ENCODE measurements at regions not wholly inside any gene's neighbourhood (a gene's known extent, or its start where the extent isn't known, plus 50 kb on each side); places are given as distances from the start of the nearest gene placed in this dataset.
"Not testable (repeated sequence)": the region's sequence is repeated elsewhere in the genome, so short reads cannot be mapped to it uniquely, and the experiment has no call there.

GRCh38 chr14:87397499-87397898, 595.5 kb downstream of the GALC start:
- no peak overlapping the region for H3K4me3 ChIP-seq (ENCODE audit: low read depth, low read length)
- DNase-seq (ENCODE audit: low read depth): no peak
- TF ChIP-seq CTCF (IDR thresholded peaks at IDR 0.05; ENCODE audit: control insufficient read depth, extremely low read depth, insufficient read depth): no peak

- H3K4me3 ChIP-seq (ENCODE audit: low read depth, low read length): no peak overlapping the region
- DNase-seq (ENCODE audit: low read depth): no peak
- no peak for TF ChIP-seq CTCF (IDR thresholded peaks at IDR 0.05; ENCODE audit: control insufficient read depth, extremely low read depth, insufficient read depth)
These were observed 601.9 kb downstream of the GALC start for GRCh38 chr14:87391066-87391465.

GRCh38 chr14:87388946-87389345, 604.0 kb downstream of the GALC start:
- no peak for DNase-seq (ENCODE audit: low read depth)
- TF ChIP-seq CTCF (IDR thresholded peaks at IDR 0.05; ENCODE audit: control insufficient read depth, extremely low read depth, insufficient read depth): no peak
- H3K4me3 ChIP-seq (ENCODE audit: low read depth, low read length): no peak overlapping the region

GRCh38 chr14:87387806-87388205, 605.2 kb downstream of the GALC start:
- no peak for DNase-seq (ENCODE audit: low read depth)
- H3K4me3 ChIP-seq (ENCODE audit: low read depth, low read length): no peak overlapping the region
- no peak for TF ChIP-seq CTCF (IDR thresholded peaks at IDR 0.05; ENCODE audit: control insufficient read depth, extremely low read depth, insufficient read depth)

- no peak for DNase-seq (ENCODE audit: low read depth)
- no peak for TF ChIP-seq CTCF (IDR thresholded peaks at IDR 0.05; ENCODE audit: control insufficient read depth, extremely low read depth, insufficient read depth)
These were observed 606.5 kb downstream of the GALC start for GRCh38 chr14:87386524-87386923.

GRCh38 chr14:87380054-87380453, 612.9 kb downstream of the GALC start:
- no peak for TF ChIP-seq CTCF (IDR thresholded peaks at IDR 0.05; ENCODE audit: control insufficient read depth, extremely low read depth, insufficient read depth)
- no peak for DNase-seq (ENCODE audit: low read depth)
- no peak overlapping the region for H3K4me3 ChIP-seq (ENCODE audit: low read depth, low read length)

More at GRCh38 chr14:87386524-87386923, 606.5 kb downstream of the GALC start:
- H3K4me3 ChIP-seq (ENCODE audit: low read depth, low read length): no peak overlapping the region

- no peak for DNase-seq (ENCODE audit: low read depth)
- no peak overlapping the region for H3K4me3 ChIP-seq (ENCODE audit: low read depth, low read length)
- no peak for TF ChIP-seq CTCF (IDR thresholded peaks at IDR 0.05; ENCODE audit: control insufficient read depth, extremely low read depth, insufficient read depth)
These were observed 624.2 kb downstream of the GALC start for GRCh38 chr14:87368751-87369150.

- H3K4me3 ChIP-seq (ENCODE audit: low read depth, low read length); DNase-seq (ENCODE audit: low read depth): not testable (repeated sequence)
These were observed 632.7 kb downstream of the GALC start for GRCh38 chr14:87360246-87360645.
